Activated naive CD8-positive, alpha-beta T cell treated with anti-CD3 and anti-CD28 coated beads, Interleukin-2, amount 50 U/mL, for 24 hours (primary cell): ENCODE measurements at regions not wholly inside any gene's neighbourhood (a gene's known extent, or its start where the extent isn't known, plus 50 kb on each side); places are given as distances from the start of the nearest gene placed in this dataset.

Experiments
- ATAC-seq: fragments of 150-1000 bp; cut with Tn5 transposase; one replicate; pipeline ENCODE4 v1.10.0; 2021
- DNase-seq: peaks from one replicate; pipeline ENCODE4 v3.0.0; 2021
- H3K27ac Mint-ChIP-seq: one replicate; pipeline ENCODE4 v1.8.0; 2021; ENCODE audit warnings: mild to moderate bottlenecking, mixed read lengths
- H3K27me3 Mint-ChIP-seq: one replicate; pipeline ENCODE4 v1.8.0; 2021; ENCODE audit warnings: mixed read lengths
- H3K36me3 Mint-ChIP-seq: one replicate; pipeline ENCODE4 v1.8.0; 2021; ENCODE audit warnings: low read depth, mixed read lengths
- H3K4me1 Mint-ChIP-seq: one replicate; pipeline ENCODE4 v1.8.0; 2021; ENCODE audit warnings: mixed read lengths
- H3K4me3 Mint-ChIP-seq: one replicate; pipeline ENCODE4 v1.8.0; 2021; ENCODE audit warnings: mild to moderate bottlenecking, moderate library complexity, mixed read lengths
- H3K9me3 Mint-ChIP-seq: one replicate; pipeline ENCODE4 v1.8.0; 2021; ENCODE audit warnings: mixed read lengths

- no peak for DNase-seq
- Mint-ChIP-seq H3K36me3 (no peaks in the 10 kb centered on the region), H3K4me3 (no peak overlapping the region), H3K27me3 (no peaks in the 10 kb centered on the region), H3K4me1 (no peaks in the 10 kb centered on the region), H3K27ac (no peak overlapping the region), H3K9me3 (peaks cover 9% of the 10 kb centered on the region)
- ATAC-seq, result no peak
These were observed 721.0 kb downstream of the OTOL1 start for GRCh38 chr3:162217647-162218046.

- Mint-ChIP-seq H3K4me1 (no peaks in the 10 kb centered on the region), H3K27me3 (no peaks in the 10 kb centered on the region), H3K36me3 (no peaks in the 10 kb centered on the region), H3K4me3 (no peak overlapping the region), H3K9me3 (peaks cover 9% of the 10 kb centered on the region), H3K27ac (no peak overlapping the region)
- DNase-seq (no peak), ATAC-seq (no peak)
These were observed 721.9 kb downstream of the OTOL1 start for GRCh38 chr3:162218479-162218878.

DNA sequence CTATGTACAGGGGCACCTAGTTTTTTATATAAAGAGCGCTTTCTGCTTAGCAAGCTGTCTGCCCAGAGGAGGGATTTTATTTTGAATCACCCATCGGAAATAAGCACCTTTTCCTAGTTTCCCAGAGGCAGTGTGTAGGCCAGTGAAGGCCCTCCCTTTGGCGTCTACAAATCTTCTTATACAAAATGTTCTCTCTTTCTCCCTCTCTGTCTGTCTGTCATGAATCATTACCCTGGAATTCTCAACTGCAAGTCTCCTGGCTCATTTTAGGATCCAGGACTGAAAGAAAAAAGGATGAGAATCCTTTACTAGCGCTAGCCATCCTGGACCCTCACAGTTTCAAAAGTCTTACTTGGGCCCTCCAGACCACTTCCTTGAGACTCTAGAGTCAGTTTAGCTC lies 728.1 kb downstream of the OTOL1 start:
- Mint-ChIP-seq H3K27ac (no peak overlapping the region), H3K27me3 (no peaks in the 10 kb centered on the region), H3K36me3 (no peaks in the 10 kb centered on the region), H3K4me1 (no peaks in the 10 kb centered on the region), H3K4me3 (no peak overlapping the region), H3K9me3 (peaks cover 6% of the 10 kb centered on the region)
- no peak for DNase-seq
- no peak for ATAC-seq

GRCh38 chr3:162236949-162237348 lies 740.3 kb downstream of the OTOL1 start:
- Mint-ChIP-seq H3K27me3 (no peaks in the 10 kb centered on the region), H3K9me3 (no peaks in the 10 kb centered on the region), H3K4me1 (no peaks in the 10 kb centered on the region), H3K27ac (no peak overlapping the region), H3K4me3 (no peak overlapping the region), H3K36me3 (no peaks in the 10 kb centered on the region)
- ATAC-seq (no peak), DNase-seq (no peak)

GRCh38 chr3:162250782-162251181 lies 754.2 kb downstream of the OTOL1 start:
- H3K4me3 Mint-ChIP-seq, result no peak overlapping the region

DNA sequence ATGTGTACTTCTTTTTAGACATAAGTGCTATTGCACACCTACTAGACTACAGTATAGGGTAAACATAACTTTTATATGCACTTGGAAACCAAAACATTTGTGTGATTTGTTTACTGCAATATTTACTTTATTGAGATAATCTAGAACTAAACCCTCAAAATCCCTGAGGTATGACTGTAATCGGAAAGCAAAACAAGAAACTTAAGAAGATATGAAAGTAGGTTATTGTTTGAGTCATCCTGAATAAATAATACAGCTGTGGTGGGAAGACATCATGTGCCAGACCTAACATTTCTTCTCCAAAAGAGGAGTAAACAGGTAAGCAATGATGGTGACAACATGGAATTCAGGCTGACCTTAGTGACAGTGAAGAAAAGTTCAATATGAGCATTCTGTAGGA lies 765.5 kb downstream of the OTOL1 start:
- no peak overlapping the region for H3K4me3 Mint-ChIP-seq
- peaks cover 9% of the 10 kb centered on the region for H3K9me3 Mint-ChIP-seq

More at GRCh38 chr3:162250782-162251181, 754.2 kb downstream of the OTOL1 start:
- H3K4me1 Mint-ChIP-seq, result no peaks in the 10 kb centered on the region
- ATAC-seq (no peak), DNase-seq (no peak)
- H3K27ac Mint-ChIP-seq, result no peak overlapping the region
- H3K9me3 Mint-ChIP-seq, result peaks cover 10% of the 10 kb centered on the region
- H3K27me3 Mint-ChIP-seq, result no peaks in the 10 kb centered on the region
- no peaks in the 10 kb centered on the region for H3K36me3 Mint-ChIP-seq

GRCh38 chr3:162263596-162263995 lies 767.0 kb downstream of the OTOL1 start:
- Mint-ChIP-seq H3K36me3 (no peaks in the 10 kb centered on the region), H3K9me3 (peaks cover 8% of the 10 kb centered on the region), H3K27me3 (no peaks in the 10 kb centered on the region), H3K27ac (no peak overlapping the region), H3K4me1 (no peaks in the 10 kb centered on the region), H3K4me3 (no peak overlapping the region)
- ATAC-seq (no peak), DNase-seq (no peak)

More for the DNA sequence above, 765.5 kb downstream of the OTOL1 start:
- Mint-ChIP-seq H3K4me1 (no peaks in the 10 kb centered on the region), H3K36me3 (no peaks in the 10 kb centered on the region), H3K27ac (no peak overlapping the region), H3K27me3 (no peaks in the 10 kb centered on the region)
- DNase-seq (no peak), ATAC-seq (no peak)

DNA sequence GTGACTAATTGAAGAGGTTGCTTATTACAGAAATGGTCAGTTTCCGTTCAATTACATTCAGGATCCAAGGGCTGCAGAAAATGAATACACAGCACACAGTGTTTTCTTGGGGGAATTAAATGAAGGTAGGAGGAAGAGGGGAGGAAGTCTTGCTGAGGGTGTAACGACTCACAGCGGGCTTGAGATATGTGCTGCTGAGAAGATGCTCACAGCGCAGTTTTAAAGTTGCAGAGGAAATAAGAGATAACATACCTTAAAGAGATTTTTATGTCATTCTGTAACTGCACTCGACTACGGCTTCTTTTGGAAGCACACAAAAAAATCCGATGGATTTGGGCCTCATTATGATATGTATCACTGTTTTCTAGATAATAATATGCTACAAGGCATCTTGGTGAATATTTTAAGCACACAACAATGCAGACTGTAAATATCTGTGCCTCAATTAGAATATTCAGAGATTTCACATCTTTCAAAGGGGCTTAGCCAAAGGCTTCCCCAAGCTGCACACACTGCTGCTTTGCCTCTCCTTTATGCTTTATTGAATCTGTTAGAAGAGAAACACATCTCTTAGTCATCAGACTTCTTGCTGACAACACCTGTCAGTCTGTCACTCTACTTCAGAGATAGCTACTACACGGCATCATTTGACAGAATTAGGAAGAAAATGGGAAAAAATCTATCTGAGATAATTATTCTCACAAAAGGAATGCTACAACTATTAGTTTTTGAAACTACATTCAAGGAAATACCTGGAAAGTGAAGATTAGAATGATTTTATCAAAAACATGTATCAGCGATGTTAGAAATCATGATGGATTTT lies 773.2 kb downstream of the OTOL1 start:
- no peak for DNase-seq
- no peak overlapping the region for H3K4me3 Mint-ChIP-seq

GRCh38 chr3:162274070-162274469 lies 777.5 kb downstream of the OTOL1 start:
- ATAC-seq (no peak), DNase-seq (no peak)
- H3K27me3 Mint-ChIP-seq, result no peaks in the 10 kb centered on the region
- no peaks in the 10 kb centered on the region for H3K36me3 Mint-ChIP-seq
- H3K4me1 Mint-ChIP-seq, result no peaks in the 10 kb centered on the region
- H3K4me3 Mint-ChIP-seq, result no peak overlapping the region
- peaks cover 7% of the 10 kb centered on the region for H3K9me3 Mint-ChIP-seq
- no peak overlapping the region for H3K27ac Mint-ChIP-seq

More for the DNA sequence above, 773.2 kb downstream of the OTOL1 start:
- Mint-ChIP-seq H3K4me1 (no peaks in the 10 kb centered on the region), H3K9me3 (peaks cover 4% of the 10 kb centered on the region), H3K27ac (no peak overlapping the region), H3K27me3 (no peaks in the 10 kb centered on the region), H3K36me3 (no peaks in the 10 kb centered on the region)
- no peak for ATAC-seq

DNA sequence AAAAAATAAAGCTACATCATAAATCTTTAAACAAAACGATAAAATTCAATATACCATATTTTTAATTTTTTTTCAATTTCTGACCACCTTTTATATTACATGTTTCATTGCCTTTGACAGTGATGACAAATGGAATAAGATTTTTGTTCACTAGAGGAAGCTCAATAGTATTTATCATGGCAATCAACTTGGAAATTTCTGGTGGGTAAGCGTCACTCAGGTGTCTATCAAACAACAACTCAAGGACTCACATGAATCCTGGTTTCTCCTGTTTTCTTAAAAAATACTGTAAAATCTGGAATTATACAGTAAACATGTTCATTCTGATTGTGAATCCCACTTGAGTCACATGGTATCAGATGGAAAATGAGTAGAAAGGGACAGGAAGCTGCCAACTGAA lies 782.2 kb downstream of the OTOL1 start:
- DNase-seq (no peak), ATAC-seq (no peak)
- H3K9me3 Mint-ChIP-seq, result peaks cover 5% of the 10 kb centered on the region
- no peak overlapping the region for H3K27ac Mint-ChIP-seq
- H3K4me1 Mint-ChIP-seq, result no peaks in the 10 kb centered on the region
- H3K36me3 Mint-ChIP-seq, result no peaks in the 10 kb centered on the region
- no peaks in the 10 kb centered on the region for H3K27me3 Mint-ChIP-seq
- no peak overlapping the region for H3K4me3 Mint-ChIP-seq

GRCh38 chr3:162285259-162285658 lies 788.7 kb downstream of the OTOL1 start:
- Mint-ChIP-seq H3K27ac (no peak overlapping the region), H3K4me3 (no peak overlapping the region), H3K9me3 (no peaks in the 10 kb centered on the region), H3K4me1 (no peaks in the 10 kb centered on the region), H3K27me3 (no peaks in the 10 kb centered on the region), H3K36me3 (no peaks in the 10 kb centered on the region)
- ATAC-seq (no peak), DNase-seq (no peak)

- Mint-ChIP-seq H3K4me1 (no peaks in the 10 kb centered on the region), H3K36me3 (no peaks in the 10 kb centered on the region), H3K27me3 (no peaks in the 10 kb centered on the region), H3K4me3 (no peak overlapping the region), H3K27ac (no peak overlapping the region), H3K9me3 (no peaks in the 10 kb centered on the region)
- ATAC-seq, result no peak
- no peak for DNase-seq
These were observed 791.0 kb downstream of the OTOL1 start for GRCh38 chr3:162287600-162287999.

- H3K4me1 Mint-ChIP-seq, result no peaks in the 10 kb centered on the region
- no peak overlapping the region for H3K4me3 Mint-ChIP-seq
- no peaks in the 10 kb centered on the region for H3K27me3 Mint-ChIP-seq
- H3K27ac Mint-ChIP-seq, result no peak overlapping the region
- no peaks in the 10 kb centered on the region for H3K36me3 Mint-ChIP-seq
- no peak for DNase-seq
- no peak for ATAC-seq
- no peaks in the 10 kb centered on the region for H3K9me3 Mint-ChIP-seq
These were observed 795.8 kb downstream of the OTOL1 start for GRCh38 chr3:162292409-162292808.

- DNase-seq (no peak), ATAC-seq (no peak)
- no peak overlapping the region for H3K27ac Mint-ChIP-seq
- no peaks in the 10 kb centered on the region for H3K27me3 Mint-ChIP-seq
- H3K36me3 Mint-ChIP-seq, result no peaks in the 10 kb centered on the region
- H3K4me1 Mint-ChIP-seq, result no peaks in the 10 kb centered on the region
- no peak overlapping the region for H3K4me3 Mint-ChIP-seq
- H3K9me3 Mint-ChIP-seq, result no peaks in the 10 kb centered on the region
These were observed 798.8 kb downstream of the OTOL1 start for GRCh38 chr3:162295323-162295983.

GRCh38 chr3:162302983-162303624 lies 806.5 kb downstream of the OTOL1 start:
- no peaks in the 10 kb centered on the region for H3K36me3 Mint-ChIP-seq
- DNase-seq (no peak), ATAC-seq (no peak)
- H3K4me1 Mint-ChIP-seq, result no peaks in the 10 kb centered on the region
- peaks cover 7% of the 10 kb centered on the region for H3K9me3 Mint-ChIP-seq
- no peak overlapping the region for H3K4me3 Mint-ChIP-seq
- no peaks in the 10 kb centered on the region for H3K27me3 Mint-ChIP-seq
- H3K27ac Mint-ChIP-seq, result no peak overlapping the region
